SU-DHL-6 (cell line): ENCODE measurements at regions not wholly inside any gene's neighbourhood (a gene's known extent, or its start where the extent isn't known, plus 50 kb on each side); places are given as distances from the start of the nearest gene placed in this dataset.
"Not testable (repeated sequence)": the region's sequence is repeated elsewhere in the genome, so short reads cannot be mapped to it uniquely, and the experiment has no call there.

Experiments used
- H2AFZ ChIP-seq: fragments of 200-600 bp; sonication (generic); 2 replicates; pipeline ENCODE4 v1.6.1; 2014; ENCODE audit warnings: low read depth, mild to moderate bottlenecking, moderate library complexity, mixed read lengths, antibody characterized with exemption, low read length; ENCODE audit not compliant: severe bottlenecking
- H3F3A ChIP-seq: fragments of 200-600 bp; shearing (Covaris generic); 2 replicates; pipeline ENCODE4 v1.6.0; 2016; ENCODE audit warnings: antibody characterized with exemption, mild to moderate bottlenecking; ENCODE audit not compliant: insufficient read depth
- H3K27ac ChIP-seq: fragments of 200-600 bp; sonication (generic); 2 replicates; pipeline ENCODE4 v1.5.1; 2016; ENCODE audit warnings: low read depth, mild to moderate bottlenecking, low read length, moderate library complexity, mixed read lengths
- H3K27me3 ChIP-seq: fragments of 200-600 bp; sonication (generic), shearing (Covaris generic); 2 replicates; pipeline ENCODE4 v1.6.0; 2014; ENCODE audit warnings: mild to moderate bottlenecking, low read length
- H3K36me3 ChIP-seq: fragments of 200-600 bp; sonication (generic); 2 replicates; pipeline ENCODE4 v1.6.1; 2014; ENCODE audit warnings: mild to moderate bottlenecking, low read length, mixed read lengths
- H3K4me2 ChIP-seq: fragments of 300-600, 200-600 bp; shearing (Covaris generic), sonication (generic); 2 replicates; pipeline ENCODE4 v1.6.0; 2014; ENCODE audit warnings: low read length, low read depth, mild to moderate bottlenecking; ENCODE audit not compliant: poor library complexity, severe bottlenecking
- H3K4me3 ChIP-seq: fragments of 200-600 bp; sonication (generic); 2 replicates; pipeline ENCODE4 v1.5.1; 2014; ENCODE audit warnings: antibody characterized with exemption, low read length, mild to moderate bottlenecking, mixed read lengths; ENCODE audit not compliant: insufficient read depth, poor library complexity, severe bottlenecking
- H3K79me2 ChIP-seq: fragments of 200-600 bp; sonication (generic); 2 replicates; pipeline ENCODE4 v1.6.1; 2014; ENCODE audit warnings: mild to moderate bottlenecking, low read length, moderate library complexity; ENCODE audit not compliant: insufficient read depth
- H3K9ac ChIP-seq: fragments of 200-600 bp; sonication (generic); 2 replicates; pipeline ENCODE4 v1.7.0; 2014; ENCODE audit warnings: mild to moderate bottlenecking, low read length
- H3K9me2 ChIP-seq: fragments of 200-600 bp; sonication (generic); replicated peaks from 2 replicates; pipeline ENCODE4 v1.6.1; 2014; ENCODE audit warnings: low read length; ENCODE audit not compliant: insufficient read depth
- H3K9me3 ChIP-seq: fragments of 200-600 bp; sonication (generic); 2 replicates; pipeline ENCODE4 v1.6.1; 2014; ENCODE audit warnings: low read length, mixed read lengths; ENCODE audit not compliant: insufficient read depth
- H4K20me1 ChIP-seq: fragments of 200-600 bp; sonication (generic); 2 replicates; pipeline ENCODE4 v1.6.1; 2014; ENCODE audit warnings: low read depth, mild to moderate bottlenecking, antibody characterized with exemption, low read length, moderate library complexity, mixed read lengths
- CTCF ChIP-seq: fragments of 200-600 bp; sonication (generic); IDR thresholded peaks from one replicate; pipeline ENCODE4 v1.5.1; 2017; ENCODE audit warnings: antibody characterized with exemption, mild to moderate bottlenecking, low read length, moderate library complexity; ENCODE audit not compliant: insufficient read depth, poor library complexity, severe bottlenecking
- EZH2phosphoT487 ChIP-seq: fragments of 200-600 bp; sonication (generic), shearing (Covaris generic); conservative IDR thresholded peaks from 2 replicates; pipeline ENCODE4 v1.6.1; 2018; ENCODE audit warnings: mild to moderate bottlenecking, antibody characterized with exemption, low read length, moderate library complexity, mixed read lengths

- Histone ChIP-seq H3K9me2 (no peaks in the 10 kb centered on the region), H3F3A (no peaks in the 10 kb centered on the region), H3K4me2 (no peak overlapping the region), H3K79me2 (no peaks in the 10 kb centered on the region), H3K9me3 (no peaks in the 10 kb centered on the region), H3K27ac (no peak overlapping the region), H3K4me3 (no peak overlapping the region), H4K20me1 (no peaks in the 10 kb centered on the region), H2AFZ (no peak overlapping the region), H3K27me3 (no peaks in the 10 kb centered on the region), H3K36me3 (no peaks in the 10 kb centered on the region), H3K9ac (no peak overlapping the region)
- TF ChIP-seq CTCF: no peak
- TF ChIP-seq EZH2phosphoT487: no peak
Measured at GRCh38 chr15:31203999-31204398, 102.5 kb upstream of the TRPM1 start.

GRCh38 chr15:31206386-31207181 lies 105.1 kb upstream of the TRPM1 start:
- Histone ChIP-seq H3K4me3 (no peak overlapping the region), H2AFZ (no peak overlapping the region), H3K36me3 (no peaks in the 10 kb centered on the region), H3K9me2 (no peaks in the 10 kb centered on the region), H3K27me3 (no peaks in the 10 kb centered on the region), H3K9ac (no peak overlapping the region), H3K9me3 (no peaks in the 10 kb centered on the region), H3K4me2 (no peak overlapping the region), H3F3A (no peaks in the 10 kb centered on the region), H4K20me1 (no peaks in the 10 kb centered on the region), H3K79me2 (no peaks in the 10 kb centered on the region), H3K27ac (no peak overlapping the region)
- TF ChIP-seq EZH2phosphoT487 (no peak), CTCF (no peak)

GRCh38 chr15:31207246-31207645 lies 105.7 kb upstream of the TRPM1 start:
- Histone ChIP-seq H3K4me3 (no peak overlapping the region), H3K36me3 (no peaks in the 10 kb centered on the region), H2AFZ (no peak overlapping the region), H3K9me2 (no peaks in the 10 kb centered on the region), H4K20me1 (no peaks in the 10 kb centered on the region), H3K9ac (no peak overlapping the region), H3K4me2 (no peak overlapping the region), H3K27me3 (no peaks in the 10 kb centered on the region), H3K9me3 (no peaks in the 10 kb centered on the region), H3F3A (no peaks in the 10 kb centered on the region), H3K27ac (no peak overlapping the region), H3K79me2 (no peaks in the 10 kb centered on the region)
- TF ChIP-seq CTCF (no peak), EZH2phosphoT487 (no peak)

- H4K20me1 ChIP-seq, H2AFZ ChIP-seq, H3K9ac ChIP-seq, H3K4me2 ChIP-seq, H3K4me3 ChIP-seq, H3F3A ChIP-seq, H3K27me3 ChIP-seq, H3K79me2 ChIP-seq, H3K36me3 ChIP-seq, H3K9me2 ChIP-seq, H3K27ac ChIP-seq, H3K9me3 ChIP-seq: not testable (repeated sequence)
Measured at GRCh38 chr15:31207861-31208260, 106.3 kb upstream of the TRPM1 start.
